H9 (cell line): ENCODE measurements at regions not wholly inside any gene's neighbourhood (a gene's known extent, or its start where the extent isn't known, plus 50 kb on each side); places are given as distances from the start of the nearest gene placed in this dataset.

Experiments
- DNase-seq: peaks from one replicate; pipeline ENCODE4 v3.0.0-alpha.2; 2017
- H2AFZ ChIP-seq: one replicate; pipeline ENCODE4 v1.6.1; 2013; ENCODE audit warnings: mild to moderate bottlenecking, low read length, control low read depth, moderate library complexity
- H2AK5ac ChIP-seq: 2 replicates; pipeline ENCODE4 v1.6.1; 2013; ENCODE audit warnings: low read length, control low read depth, mixed read lengths; ENCODE audit not compliant: insufficient read length
- H2BK120ac ChIP-seq: one replicate; pipeline ENCODE4 v1.6.1; 2013; ENCODE audit warnings: low read depth, mild to moderate bottlenecking, low read length, control low read depth, inconsistent platforms; ENCODE audit not compliant: poor library complexity, severe bottlenecking
- H2BK12ac ChIP-seq: 2 replicates; pipeline ENCODE4 v1.6.1; 2013; ENCODE audit warnings: low read length, control low read depth, mixed read lengths, low read depth; ENCODE audit not compliant: insufficient read length
- H2BK15ac ChIP-seq: 2 replicates; pipeline ENCODE4 v1.6.1; 2013; ENCODE audit warnings: low read depth, low read length, control low read depth
- H2BK20ac ChIP-seq: one replicate; pipeline ENCODE4 v1.6.1; 2013; ENCODE audit warnings: low read depth, mild to moderate bottlenecking, low read length, control low read depth, inconsistent platforms; ENCODE audit not compliant: poor library complexity, severe bottlenecking
- H2BK5ac ChIP-seq: 2 replicates; pipeline ENCODE4 v1.6.1; 2013; ENCODE audit warnings: low read length, control low read depth, mixed read lengths; ENCODE audit not compliant: insufficient read length
- H3K14ac ChIP-seq: 2 replicates; pipeline ENCODE4 v1.6.1; 2013; ENCODE audit warnings: low read length, control low read depth; ENCODE audit not compliant: insufficient read depth
- H3K18ac ChIP-seq: 2 replicates; pipeline ENCODE4 v1.6.1; 2013; ENCODE audit warnings: low read depth, mild to moderate bottlenecking, mixed read lengths, low read length, control low read depth; ENCODE audit not compliant: insufficient read length
- H3K23ac ChIP-seq: 2 replicates; pipeline ENCODE4 v1.6.1; 2013; ENCODE audit warnings: low read length, control low read depth, mixed read lengths, low read depth; ENCODE audit not compliant: insufficient read length
- H3K23me2 ChIP-seq: 2 replicates; pipeline ENCODE4 v1.6.1; 2013; ENCODE audit warnings: low read depth, mild to moderate bottlenecking, mixed read lengths, low read length, control low read depth; ENCODE audit not compliant: insufficient read length, poor library complexity, severe bottlenecking
- H3K27ac ChIP-seq: 2 replicates; pipeline ENCODE4 v1.5.1; 2013; ENCODE audit warnings: low read length, control low read depth, mixed read lengths, low read depth; ENCODE audit not compliant: insufficient read length
- H3K27me3 ChIP-seq: 2 replicates; pipeline ENCODE4 v1.6.1; 2013; ENCODE audit warnings: low read length, control low read depth, inconsistent platforms; ENCODE audit not compliant: insufficient read depth
- H3K4ac ChIP-seq: 2 replicates; pipeline ENCODE4 v1.6.1; 2013; ENCODE audit warnings: low read depth, mild to moderate bottlenecking, control low read depth, inconsistent platforms, low read length, moderate library complexity
- H3K4me1 ChIP-seq: 2 replicates; pipeline ENCODE4 v1.6.1; 2013; ENCODE audit warnings: low read length, control low read depth, inconsistent platforms; ENCODE audit not compliant: insufficient read depth
- H3K4me2 ChIP-seq: 2 replicates; pipeline ENCODE4 v1.6.1; 2013; ENCODE audit warnings: low read length, control low read depth, mixed read lengths; ENCODE audit not compliant: insufficient read length, insufficient read depth
- H3K56ac ChIP-seq: 2 replicates; pipeline ENCODE4 v1.6.1; 2013; ENCODE audit warnings: low read depth, mild to moderate bottlenecking, mixed read lengths, low read length, control low read depth; ENCODE audit not compliant: insufficient read length
- H3K79me1 ChIP-seq: 2 replicates; pipeline ENCODE4 v1.6.1; 2013; ENCODE audit warnings: low read depth, mild to moderate bottlenecking, moderate library complexity, low read length, control low read depth, inconsistent platforms; ENCODE audit not compliant: insufficient read depth, poor library complexity, severe bottlenecking
- H3K79me2 ChIP-seq: 2 replicates; pipeline ENCODE4 v1.6.1; 2013; ENCODE audit warnings: low read length, control low read depth, inconsistent platforms; ENCODE audit not compliant: insufficient read depth
- H3K9ac ChIP-seq: 2 replicates; pipeline ENCODE4 v1.6.1; 2013; ENCODE audit warnings: low read length, control low read depth, mixed read lengths; ENCODE audit not compliant: insufficient read length; ENCODE audit errors: extremely low read depth
- H3K9me3 ChIP-seq: one replicate; pipeline ENCODE4 v1.6.1; 2013; ENCODE audit warnings: low read depth, low read length, inconsistent platforms; ENCODE audit not compliant: control insufficient read depth
- H3T11ph ChIP-seq: one replicate; pipeline ENCODE4 v1.6.1; 2013; ENCODE audit warnings: mild to moderate bottlenecking, low read length, control low read depth, inconsistent platforms
- H4K20me1 ChIP-seq: one replicate; pipeline ENCODE4 v1.6.1; 2013; ENCODE audit not compliant: control insufficient read depth, insufficient read length, insufficient read depth
- H4K5ac ChIP-seq: 2 replicates; pipeline ENCODE4 v1.6.1; 2013; ENCODE audit warnings: low read depth, mild to moderate bottlenecking, mixed read lengths, low read length, control low read depth; ENCODE audit not compliant: insufficient read length
- H4K8ac ChIP-seq: replicated peaks from 2 replicates; pipeline ENCODE4 v1.6.1; 2013; ENCODE audit warnings: low read length, control low read depth, mixed read lengths, low read depth; ENCODE audit not compliant: insufficient read length
- H4K91ac ChIP-seq: 2 replicates; pipeline ENCODE4 v1.6.1; 2013; ENCODE audit warnings: low read depth, mild to moderate bottlenecking, moderate library complexity, mixed read lengths, low read length, control low read depth; ENCODE audit not compliant: insufficient read length
- H3K27ac Mint-ChIP-seq, 3 experiments: 2 replicates in 2 of 3; 3 replicates in 1 of 3; pipeline ENCODE4 v1.8.0; 2020 to 2021; ENCODE audit warnings: mixed read lengths in 3 of 3, mild to moderate bottlenecking in 1 of 3, moderate library complexity in 1 of 3
- H3K27me3 Mint-ChIP-seq: 2 replicates; pipeline ENCODE4 v1.8.0; 2021; ENCODE audit warnings: low read depth, mild to moderate bottlenecking, moderate library complexity, mixed read lengths
- H3K36me3 Mint-ChIP-seq, 3 experiments: 2 replicates in 2 of 3; 3 replicates in 1 of 3; pipeline ENCODE4 v1.8.0; 2020 to 2021; ENCODE audit warnings: low read depth in 3 of 3, mixed read lengths in 3 of 3; ENCODE audit not compliant: insufficient read depth in 1 of 3
- H3K4me1 Mint-ChIP-seq, 2 experiments: 2 replicates each; pipeline ENCODE4 v1.8.0; 2020; ENCODE audit warnings: mixed read lengths in 2 of 2
- H3K4me3 Mint-ChIP-seq, 2 experiments: 2 replicates in 1 of 2; 3 replicates in 1 of 2; pipeline ENCODE4 v1.8.0; 2020 to 2021; ENCODE audit warnings: mild to moderate bottlenecking in 2 of 2, mixed read lengths in 2 of 2, moderate library complexity in 1 of 2
- H3K9me3 Mint-ChIP-seq, 2 experiments: 2 replicates in 1 of 2; 3 replicates in 1 of 2; pipeline ENCODE4 v1.8.0; 2020; ENCODE audit warnings: mild to moderate bottlenecking in 2 of 2, mixed read lengths in 2 of 2, moderate library complexity in 1 of 2
- CTCF ChIP-seq: fragments of 200-600 bp; sonication (generic); conservative IDR thresholded peaks from 3 replicates; pipeline ENCODE4 v1.8.0; 2021; ENCODE audit warnings: antibody characterized with exemption, mild to moderate bottlenecking
- WGBS: extraction: QIAGEN DNeasy Blood & Tissue Kit; methylation state at CpG from one replicate; pipeline ENCODE4 v1.1.7; 2013; ENCODE audit warnings: missing lambda C conversion rate, low lambda C conversion rate, mixed read lengths; ENCODE audit not compliant: insufficient read length; ENCODE audit errors: extremely low coverage; 5-methylcytosine and 5-hydroxymethylcytosine counted together

GRCh38 chr14:61129168-61129745 is 148.2 kb downstream of the SLC38A6 start:
- no peaks in the 10 kb centered on the region for H3K79me2 ChIP-seq
- H3K27me3 ChIP-seq: no peaks in the 10 kb centered on the region
- H4K5ac ChIP-seq: no peak overlapping the region
- H4K91ac ChIP-seq: no peak overlapping the region
- H3K27me3 Mint-ChIP-seq: peaks cover 2% of the 10 kb centered on the region; the same call in 1 of the 2 replicates
- no peak for DNase-seq
- no peak overlapping the region for H2BK12ac ChIP-seq
- no peak overlapping the region for H3K4me3 Mint-ChIP-seq
- H3K27ac Mint-ChIP-seq: no peak overlapping the region
- H3K23ac ChIP-seq: no peak overlapping the region
- H2BK15ac ChIP-seq: no peak overlapping the region
- no peaks in the 10 kb centered on the region for H3K23me2 ChIP-seq
- no peaks in the 10 kb centered on the region; the same call in 1 of the 2 replicates for H3K4me1 ChIP-seq
- no peak overlapping the region for H2BK5ac ChIP-seq
- H4K8ac ChIP-seq: no peak overlapping the region
- H3K79me1 ChIP-seq: no peaks in the 10 kb centered on the region
- no peaks in the 10 kb centered on the region; a peak in 3 of 7 replicates for H3K36me3 Mint-ChIP-seq
- no peaks in the 10 kb centered on the region for H3K9me3 ChIP-seq
- WGBS: no CpG with 5 or more reads among the region's 4 CpGs
- H3K4me2 ChIP-seq: no peak overlapping the region
- no peak overlapping the region for H3T11ph ChIP-seq
- no peak overlapping the region for H2BK120ac ChIP-seq
- H2AK5ac ChIP-seq: no peak overlapping the region
- H2BK20ac ChIP-seq: no peak overlapping the region
- no peak overlapping the region for H3K56ac ChIP-seq
- no peaks in the 10 kb centered on the region for H4K20me1 ChIP-seq
- no peak overlapping the region for H2AFZ ChIP-seq
- H3K4ac ChIP-seq: no peak overlapping the region
- H3K9me3 Mint-ChIP-seq: peaks cover 0 to 2% of the 10 kb centered on the region in 2 experiments; a peak in 1 of 5 replicates
- H3K9ac ChIP-seq: no peak overlapping the region
- no peak for TF ChIP-seq CTCF
- H3K4me1 Mint-ChIP-seq: peaks cover 43 to 44% of the 10 kb centered on the region in 2 experiments
- H3K18ac ChIP-seq: no peak overlapping the region
- no peak overlapping the region for H3K14ac ChIP-seq
- no peak overlapping the region for H3K27ac ChIP-seq
